ENCODE measurements at regions not wholly inside any gene's neighbourhood (a gene's known extent, or its start where the extent isn't known, plus 50 kb on each side); places are given as distances from the start of the nearest gene placed in this dataset.

DNA sequence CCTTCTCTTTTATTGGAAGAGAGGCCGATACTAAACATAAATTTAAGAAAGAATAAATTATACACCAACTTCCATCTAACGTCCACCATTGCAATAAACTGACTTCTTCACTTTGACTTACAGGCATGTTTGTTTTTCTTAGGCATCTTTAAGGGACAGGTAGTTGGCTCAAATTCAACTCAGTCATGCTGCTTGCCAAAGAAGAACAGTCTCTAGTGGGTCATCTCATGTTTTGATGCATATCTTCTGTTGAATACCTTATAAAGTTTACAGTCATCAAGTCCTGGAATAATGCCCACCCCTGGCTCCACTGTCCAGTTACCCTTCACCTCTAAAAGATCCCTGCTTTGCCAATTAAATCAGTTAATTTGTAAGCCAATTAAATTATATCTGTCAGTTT is 328.2 kb upstream of the GRAMD2B start:
- intact Hi-C loops (cut with micrococcal nuclease) = no loop called here
- TF ChIP-seq, protein P1, sequence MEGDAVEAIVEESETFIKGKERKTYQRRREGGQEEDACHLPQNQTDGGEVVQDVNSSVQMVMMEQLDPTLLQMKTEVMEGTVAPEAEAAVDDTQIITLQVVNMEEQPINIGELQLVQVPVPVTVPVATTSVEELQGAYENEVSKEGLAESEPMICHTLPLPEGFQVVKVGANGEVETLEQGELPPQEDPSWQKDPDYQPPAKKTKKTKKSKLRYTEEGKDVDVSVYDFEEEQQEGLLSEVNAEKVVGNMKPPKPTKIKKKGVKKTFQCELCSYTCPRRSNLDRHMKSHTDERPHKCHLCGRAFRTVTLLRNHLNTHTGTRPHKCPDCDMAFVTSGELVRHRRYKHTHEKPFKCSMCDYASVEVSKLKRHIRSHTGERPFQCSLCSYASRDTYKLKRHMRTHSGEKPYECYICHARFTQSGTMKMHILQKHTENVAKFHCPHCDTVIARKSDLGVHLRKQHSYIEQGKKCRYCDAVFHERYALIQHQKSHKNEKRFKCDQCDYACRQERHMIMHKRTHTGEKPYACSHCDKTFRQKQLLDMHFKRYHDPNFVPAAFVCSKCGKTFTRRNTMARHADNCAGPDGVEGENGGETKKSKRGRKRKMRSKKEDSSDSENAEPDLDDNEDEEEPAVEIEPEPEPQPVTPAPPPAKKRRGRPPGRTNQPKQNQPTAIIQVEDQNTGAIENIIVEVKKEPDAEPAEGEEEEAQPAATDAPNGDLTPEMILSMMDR (IDR thresholded peaks at IDR 0.05) = no peak
- Mint-ChIP-seq H3K36me3 (ENCODE audit: low read depth) (no peaks in the 10 kb centered on the region), H3K27me3 (no peaks in the 10 kb centered on the region), H3K4me3 (no peak overlapping the region), H3K27ac (no peak overlapping the region), H3K9me3 (peaks cover 9% of the 10 kb centered on the region), H3K4me1 (no peaks in the 10 kb centered on the region)
- ATAC-seq (ENCODE audit: low read depth) = no peak
- POLR2A ChIA-PET = no interaction called here
- no peak for DNase-seq
- CTCF ChIA-PET = no interaction called here

DNA sequence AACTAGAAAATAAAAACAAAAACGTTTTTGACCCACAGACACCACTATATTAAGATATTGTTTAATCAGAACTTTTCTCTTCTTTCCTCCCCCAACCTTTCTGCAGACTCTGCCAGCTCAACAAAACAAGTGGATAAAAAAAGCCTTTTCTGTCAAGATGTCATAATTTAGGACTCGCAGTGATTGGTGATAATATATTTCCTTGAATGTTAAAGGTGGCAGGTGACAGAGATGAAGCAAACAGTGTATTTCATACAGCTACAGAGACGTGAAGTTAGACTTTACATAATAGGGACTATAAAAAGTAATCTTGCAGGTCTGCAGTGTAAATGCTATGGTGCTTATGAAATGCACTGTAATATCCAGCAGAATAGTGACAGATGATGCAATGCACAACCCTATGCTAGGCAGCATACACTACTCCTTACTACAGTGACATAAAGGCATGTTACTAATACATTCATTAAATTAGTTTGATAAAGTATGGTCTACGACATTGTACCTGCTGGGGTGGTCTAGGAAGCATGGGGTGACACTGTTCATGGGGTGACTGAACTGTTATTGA is 326.7 kb upstream of the GRAMD2B start:
- ATAC-seq (ENCODE audit: low read depth) (no peak), DNase-seq (no peak)
- ChIA-PET CTCF (no interaction called here), POLR2A (no interaction called here)
- Mint-ChIP-seq H3K36me3 (ENCODE audit: low read depth) (no peaks in the 10 kb centered on the region), H3K27ac (no peak overlapping the region), H3K27me3 (no peaks in the 10 kb centered on the region), H3K4me3 (no peak overlapping the region), H3K4me1 (no peaks in the 10 kb centered on the region), H3K9me3 (peaks cover 1% of the 10 kb centered on the region)
- intact Hi-C loops (cut with micrococcal nuclease) = no loop called here
- TF ChIP-seq, protein P1 (IDR thresholded peaks at IDR 0.05) = no peak

DNA sequence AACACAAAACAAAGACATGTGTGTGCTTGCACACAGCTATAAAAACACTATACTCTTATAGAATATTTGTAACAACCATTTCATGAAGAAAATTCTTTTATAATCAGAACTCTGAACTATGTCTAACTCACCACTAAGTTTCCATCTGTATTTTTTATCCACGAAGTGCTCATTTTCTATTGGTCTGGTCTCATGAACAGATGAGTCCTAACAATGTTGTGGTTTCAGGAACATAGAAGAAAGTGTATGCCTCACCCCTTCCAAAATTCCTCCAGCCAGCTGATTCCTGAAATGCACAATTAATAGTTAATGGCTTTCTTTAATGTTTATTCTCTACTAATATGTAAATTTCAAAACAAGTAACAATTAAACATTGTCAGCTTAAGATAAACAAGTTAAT is 325.3 kb upstream of the GRAMD2B start:
- TF ChIP-seq, protein P1 (IDR thresholded peaks at IDR 0.05) = no peak
- intact Hi-C loops (cut with micrococcal nuclease) = no loop called here

DNA sequence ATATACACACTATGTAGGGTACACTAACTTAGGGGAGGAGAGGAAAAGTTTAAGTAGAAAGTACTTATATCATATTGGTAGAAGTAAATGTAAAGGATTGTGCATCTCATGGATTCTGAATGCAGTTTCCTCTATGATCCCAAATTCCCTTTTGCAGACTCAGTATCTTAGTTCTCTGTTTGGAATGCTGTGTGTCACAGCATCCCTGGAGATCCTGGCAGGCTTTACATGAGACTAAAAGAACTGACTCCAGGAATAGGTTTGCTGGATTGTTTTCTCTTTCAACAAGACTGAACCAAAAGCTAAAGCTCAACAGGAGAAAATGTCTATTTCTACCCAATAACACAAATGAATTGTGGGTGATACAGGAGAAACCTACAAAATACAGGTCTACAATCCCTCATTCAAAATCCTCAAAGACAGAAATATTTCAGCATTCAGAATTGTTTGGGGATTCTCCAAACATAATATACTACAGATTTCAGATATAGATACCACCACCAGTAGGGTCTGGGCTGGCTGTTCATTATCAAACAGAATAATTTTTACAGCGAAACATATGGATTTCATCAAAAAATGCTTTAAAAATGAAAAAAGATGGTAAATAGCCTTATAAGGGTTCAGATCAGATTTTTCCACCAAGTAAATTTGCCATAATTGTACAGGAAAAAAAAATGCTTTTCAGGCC is 324.7 kb upstream of the GRAMD2B start:
- Mint-ChIP-seq H3K4me3 (no peak overlapping the region), H3K36me3 (ENCODE audit: low read depth) (no peaks in the 10 kb centered on the region), H3K27ac (no peak overlapping the region), H3K27me3 (no peaks in the 10 kb centered on the region), H3K9me3 (no peaks in the 10 kb centered on the region), H3K4me1 (no peaks in the 10 kb centered on the region)
- no peak for DNase-seq
- ChIA-PET CTCF (no interaction called here), POLR2A (no interaction called here)
- intact Hi-C loops (cut with micrococcal nuclease) = no loop called here
- no peak for ATAC-seq (ENCODE audit: low read depth)
- TF ChIP-seq, protein P1 (IDR thresholded peaks at IDR 0.05) = no peak

More for the DNA sequence above, 325.3 kb upstream of the GRAMD2B start:
- ChIA-PET POLR2A (no interaction called here), CTCF (no interaction called here)
- no peak overlapping the region for H3K27ac Mint-ChIP-seq
- H3K4me1 Mint-ChIP-seq = no peaks in the 10 kb centered on the region
- H3K36me3 Mint-ChIP-seq (ENCODE audit: low read depth) = no peaks in the 10 kb centered on the region
- no peak overlapping the region for H3K4me3 Mint-ChIP-seq
- H3K27me3 Mint-ChIP-seq = no peaks in the 10 kb centered on the region
- DNase-seq (no peak), ATAC-seq (ENCODE audit: low read depth) (no peak)
- peaks cover 1% of the 10 kb centered on the region for H3K9me3 Mint-ChIP-seq

DNA sequence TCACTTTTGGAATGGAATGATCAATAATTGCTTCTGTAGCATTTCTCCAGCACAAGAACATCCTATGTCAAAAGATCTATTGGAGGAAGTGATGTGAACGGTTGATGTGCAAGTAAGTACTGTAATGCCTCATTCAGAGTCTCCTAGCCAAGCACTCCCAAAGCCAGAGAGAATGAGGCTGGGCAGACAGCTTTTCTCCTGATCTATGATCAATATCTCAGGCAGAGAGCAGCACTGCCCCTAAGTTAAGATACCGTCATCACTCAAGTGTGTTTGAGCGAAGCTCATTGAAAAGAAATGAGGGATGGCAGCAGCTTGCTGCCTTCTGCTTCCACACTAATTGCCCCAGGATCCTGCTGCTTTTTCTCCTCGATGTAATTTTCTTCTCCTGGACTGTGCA is 324.1 kb upstream of the GRAMD2B start:
- DNase-seq (no peak), ATAC-seq (ENCODE audit: low read depth) (no peak)
- Mint-ChIP-seq H3K9me3 (no peaks in the 10 kb centered on the region), H3K36me3 (ENCODE audit: low read depth) (no peaks in the 10 kb centered on the region), H3K4me1 (no peaks in the 10 kb centered on the region), H3K27me3 (no peaks in the 10 kb centered on the region), H3K27ac (no peak overlapping the region), H3K4me3 (no peak overlapping the region)
- TF ChIP-seq, protein P1 (IDR thresholded peaks at IDR 0.05) = no peak
- intact Hi-C loops (cut with micrococcal nuclease) = no loop called here
- ChIA-PET CTCF (no interaction called here), POLR2A (no interaction called here)
